ENCODE measurements at regions not wholly inside any gene's neighbourhood (a gene's known extent, or its start where the extent isn't known, plus 50 kb on each side); places are given as distances from the start of the nearest gene placed in this dataset.

GRCh38 chr18:24536326-24536725 is 75.9 kb downstream of the HRH4 start:
- TF ChIP-seq POLR2A (IDR thresholded peaks at IDR 0.05; ENCODE audit: low read depth), result no peak
- TF ChIP-seq POLR2AphosphoS5 (IDR thresholded peaks at IDR 0.05), result no peak
- TF ChIP-seq EP300 (IDR thresholded peaks at IDR 0.05), result no peak
- TF ChIP-seq CTCF (IDR thresholded peaks at IDR 0.05), result no peak
- Histone ChIP-seq H3K36me3 (no peaks in the 10 kb centered on the region), H3K4me1 (no peaks in the 10 kb centered on the region), H3K27ac (replicated peaks in 1 of 4) (no peak overlapping the region), H3K27me3 (peaks cover 0 to 14% (median 0%) of the 10 kb centered on the region in 4 donors), H3K9me3 (no peaks in the 10 kb centered on the region), H3K4me3 (no peak overlapping the region)
- WGBS, result 57% methylated on average over 4 of the region's 4 CpGs
- DNase-seq (ENCODE audit: extremely low spot score), result peak; percentile 21
- intact Hi-C loops (cut with DNase I), result no loop called here

GRCh38 chr18:24536834-24537233 is 76.4 kb downstream of the HRH4 start:
- 64% methylated on average over 1 of the region's 1 CpG for WGBS
- DNase-seq (ENCODE audit: extremely low spot score), result no peak
- no peak overlapping the region for H3K4me3 ChIP-seq
- no peaks in the 10 kb centered on the region for H3K36me3 ChIP-seq
- peaks cover 0 to 14% (median 0%) of the 10 kb centered on the region in 4 donors for H3K27me3 ChIP-seq
- intact Hi-C loops (cut with DNase I), result no loop called here
- TF ChIP-seq POLR2AphosphoS5 (IDR thresholded peaks at IDR 0.05) (no peak), EP300 (IDR thresholded peaks at IDR 0.05) (no peak), POLR2A (IDR thresholded peaks at IDR 0.05; ENCODE audit: low read depth) (no peak)
- no peaks in the 10 kb centered on the region for H3K9me3 ChIP-seq
- no peaks in the 10 kb centered on the region for H3K4me1 ChIP-seq
- no peak overlapping the region for H3K27ac ChIP-seq (replicated peaks in 1 of 4)

- TF ChIP-seq EP300 (IDR thresholded peaks at IDR 0.05) (no peak), POLR2AphosphoS5 (IDR thresholded peaks at IDR 0.05) (no peak), POLR2A (IDR thresholded peaks at IDR 0.05; ENCODE audit: low read depth) (no peak), CTCF (IDR thresholded peaks at IDR 0.05) (no peak)
- no peaks in the 10 kb centered on the region for H3K4me1 ChIP-seq
- H3K36me3 ChIP-seq, result no peaks in the 10 kb centered on the region
- H3K4me3 ChIP-seq, result no peak overlapping the region
- intact Hi-C loops (cut with DNase I), result no loop called here
- no peak overlapping the region for H3K27ac ChIP-seq (replicated peaks in 1 of 4)
- WGBS, result 69% methylated on average over 5 of the region's 5 CpGs
- no peaks in the 10 kb centered on the region for H3K9me3 ChIP-seq
- peak; percentile 42 for DNase-seq (ENCODE audit: extremely low spot score)
- H3K27me3 ChIP-seq, result peaks cover 0 to 5% (median 0%) of the 10 kb centered on the region in 4 donors
These were observed 78.2 kb downstream of the HRH4 start for GRCh38 chr18:24538414-24539264.

DNA sequence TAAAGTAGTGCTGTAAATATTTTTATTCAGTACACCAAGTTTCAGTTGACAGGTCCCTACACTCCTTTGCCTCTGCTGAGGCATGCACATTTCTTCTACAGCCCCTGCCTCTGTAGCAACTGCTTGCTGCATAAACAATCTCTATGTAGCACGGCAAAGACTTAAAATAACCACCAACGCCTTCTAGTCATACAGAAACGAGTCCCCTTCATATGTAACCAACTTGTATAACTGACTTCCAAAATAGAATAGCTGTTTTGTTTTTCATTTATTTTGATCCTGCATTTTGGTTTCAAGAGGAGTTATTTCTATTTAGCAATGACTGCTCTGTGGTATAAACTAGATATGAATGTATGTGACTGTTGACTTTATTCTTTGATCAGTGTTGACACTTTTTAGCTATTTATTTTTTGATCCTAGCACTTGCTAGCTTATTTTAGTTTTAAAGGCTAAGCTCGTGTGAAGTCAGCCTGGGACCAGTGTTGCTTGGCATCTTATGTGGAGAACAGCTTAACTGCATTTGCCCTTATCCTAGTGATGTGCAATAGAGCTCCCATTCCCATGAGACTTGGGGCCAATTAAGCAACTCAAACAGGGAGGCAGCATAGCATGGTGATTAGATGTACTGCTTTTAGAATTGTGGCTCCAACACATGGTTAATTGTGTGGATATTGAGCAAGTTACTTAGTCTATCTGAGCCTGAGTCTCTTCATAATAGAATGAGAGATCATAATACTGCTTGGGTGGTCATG is 79.6 kb downstream of the HRH4 start:
- no peak overlapping the region for H3K4me3 ChIP-seq
- no peaks in the 10 kb centered on the region for H3K4me1 ChIP-seq
- 61% methylated on average over 4 of the region's 4 CpGs for WGBS
- no peaks in the 10 kb centered on the region for H3K9me3 ChIP-seq
- H3K27ac ChIP-seq (replicated peaks in 1 of 4), result no peak overlapping the region
- peaks cover 0 to 5% (median 0%) of the 10 kb centered on the region in 4 donors for H3K27me3 ChIP-seq
- no peak for TF ChIP-seq CTCF (IDR thresholded peaks at IDR 0.05)
- no peak for TF ChIP-seq EP300 (IDR thresholded peaks at IDR 0.05)
- no peak for TF ChIP-seq POLR2AphosphoS5 (IDR thresholded peaks at IDR 0.05)
- TF ChIP-seq POLR2A (IDR thresholded peaks at IDR 0.05; ENCODE audit: low read depth), result no peak
- intact Hi-C loops (cut with DNase I), result no loop called here
- peak; percentile 39 for DNase-seq (ENCODE audit: extremely low spot score)
- no peaks in the 10 kb centered on the region for H3K36me3 ChIP-seq

DNA sequence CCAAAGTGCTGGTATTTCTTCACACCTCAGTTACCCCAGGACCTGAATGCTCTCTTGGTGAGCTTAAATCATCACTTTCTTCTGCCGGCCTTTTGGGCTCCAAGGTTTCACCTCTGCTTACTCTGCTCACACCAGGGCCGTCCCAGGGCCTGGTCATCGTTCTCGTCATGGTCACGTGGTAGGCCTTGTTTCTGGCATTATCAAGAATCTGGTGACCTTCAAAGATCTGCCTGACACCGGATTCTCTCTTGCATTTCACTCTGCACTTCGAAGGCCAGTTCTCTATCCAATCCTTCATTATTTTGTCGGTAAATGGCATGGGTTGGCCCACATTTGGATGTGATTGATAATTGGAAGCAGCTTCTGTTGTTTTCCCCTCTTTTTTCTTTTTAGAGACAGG is 80.5 kb downstream of the HRH4 start:
- intact Hi-C loops (cut with DNase I), result no loop called here
- Histone ChIP-seq H3K36me3 (no peaks in the 10 kb centered on the region), H3K27ac (replicated peaks in 1 of 4) (no peak overlapping the region), H3K9me3 (no peaks in the 10 kb centered on the region), H3K4me1 (no peaks in the 10 kb centered on the region), H3K27me3 (peaks cover 0 to 5% (median 0%) of the 10 kb centered on the region in 4 donors), H3K4me3 (no peak overlapping the region)
- TF ChIP-seq CTCF (IDR thresholded peaks at IDR 0.05) (no peak), POLR2A (IDR thresholded peaks at IDR 0.05; ENCODE audit: low read depth) (no peak), POLR2AphosphoS5 (IDR thresholded peaks at IDR 0.05) (no peak), EP300 (IDR thresholded peaks at IDR 0.05) (no peak)
- DNase-seq (ENCODE audit: extremely low spot score), result peak; percentile 87
- WGBS, result 82% methylated on average over 8 of the region's 8 CpGs
